SK-N-SH treated with all-trans-retinoic acid at 6 μM for 48 hours (cell line): ENCODE measurements at regions not wholly inside any gene's neighbourhood (a gene's known extent, or its start where the extent isn't known, plus 50 kb on each side); places are given as distances from the start of the nearest gene placed in this dataset.

ENCODE experiments used
- ARNTL ChIP-seq: fragments of 450-650 bp; formaldehyde crosslinking; IDR thresholded peaks from 2 replicates; pipeline ENCODE4 v1.5.0; 2020; ENCODE audit warnings: low read depth, mild to moderate bottlenecking, moderate library complexity, borderline replicate concordance
- CREB5 ChIP-seq: fragments of 250-450 bp; sonication (Bioruptor Pico); IDR thresholded peaks from 2 replicates; pipeline ENCODE4 v1.5.1; 2020; ENCODE audit warnings: low read depth, mild to moderate bottlenecking, moderate library complexity
- POU6F1 ChIP-seq: fragments of 250-450 bp; sonication (Bioruptor Pico); IDR thresholded peaks from 2 replicates; pipeline ENCODE4 v1.8.0; 2021; ENCODE audit warnings: low read depth, mild to moderate bottlenecking, moderate library complexity, borderline replicate concordance
- TCF4 ChIP-seq: fragments of 250-450 bp; sonication (Bioruptor Pico); IDR thresholded peaks from 2 replicates; pipeline ENCODE4 v1.8.0; 2021; ENCODE audit warnings: mild to moderate bottlenecking, moderate library complexity, borderline replicate concordance
- ZFP3 ChIP-seq: fragments of 250-450 bp; sonication (Bioruptor Pico); IDR thresholded peaks from 2 replicates; pipeline ENCODE4 v1.5.0; 2020; ENCODE audit warnings: mild to moderate bottlenecking, moderate library complexity
- ZNF8 ChIP-seq: fragments of 450-650 bp; formaldehyde crosslinking; IDR thresholded peaks from 2 replicates; pipeline ENCODE4 v1.5.0; 2020; ENCODE audit warnings: mild to moderate bottlenecking, moderate library complexity

GRCh38 chr6:141105481-141105880 is 1027.2 kb upstream of the GJE1 start:
- TF ChIP-seq ZFP3 (no peak), ZNF8 (CRISPR knock-in tag) (no peak), CREB5 (no peak), TCF4 (CRISPR knock-in tag) (no peak), ARNTL (CRISPR knock-in tag) (no peak), POU6F1 (CRISPR knock-in tag) (no peak)
